Inflammatory macrophage treated with lipopolysaccharide for 4 hours (primary cell): ENCODE measurements at regions not wholly inside any gene's neighbourhood (a gene's known extent, or its start where the extent isn't known, plus 50 kb on each side); places are given as distances from the start of the nearest gene placed in this dataset.

ENCODE experiments used
- DNase-seq: peaks from one replicate; pipeline ENCODE4 v3.0.0-alpha.2; 2020

GRCh38 chr20:43305749-43306148 lies 116.0 kb upstream of the PTPRT start:
- DNase-seq, result no peak

DNA sequence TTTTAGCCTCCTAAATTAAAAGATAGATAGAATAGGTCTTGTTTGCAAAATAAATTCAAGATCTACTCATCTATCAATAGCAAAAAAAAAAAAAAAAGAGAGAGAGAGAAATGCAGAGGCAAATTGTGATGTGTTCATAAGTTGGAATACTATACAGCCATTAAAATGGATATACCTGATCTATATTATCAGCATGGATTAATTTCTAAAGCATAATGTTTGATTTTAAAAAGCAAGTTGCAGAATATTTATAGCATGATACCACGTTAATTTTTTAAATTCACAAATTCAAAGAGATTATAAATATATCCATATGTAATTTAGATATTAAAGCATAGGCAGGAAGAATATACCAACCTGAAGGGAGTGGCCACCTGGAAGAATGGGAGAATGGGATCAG lies 114.9 kb upstream of the PTPRT start:
- DNase-seq, result no peak

DNA sequence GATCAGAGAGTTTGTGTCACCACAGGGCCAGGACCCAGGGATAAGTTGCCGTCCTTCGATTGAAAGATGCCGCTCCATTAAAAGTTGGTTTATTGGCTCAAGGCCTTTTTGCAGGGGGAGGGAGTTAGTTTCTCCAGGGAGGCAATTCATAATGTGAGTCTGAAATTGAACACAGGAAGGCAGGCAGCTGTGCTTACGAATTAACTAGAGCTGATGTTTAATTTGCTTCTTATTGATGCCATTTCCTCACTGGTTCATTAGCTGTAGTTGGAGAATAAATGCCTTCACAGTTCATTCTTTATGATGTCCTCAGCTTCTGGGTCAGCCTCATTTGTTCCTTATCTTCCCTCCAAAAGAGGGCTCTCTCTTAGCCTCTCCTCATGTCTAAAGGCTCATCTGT lies 113.2 kb upstream of the PTPRT start:
- DNase-seq, result no peak

GRCh38 chr20:43300901-43301300 lies 111.2 kb upstream of the PTPRT start:
- DNase-seq, result no peak

DNA sequence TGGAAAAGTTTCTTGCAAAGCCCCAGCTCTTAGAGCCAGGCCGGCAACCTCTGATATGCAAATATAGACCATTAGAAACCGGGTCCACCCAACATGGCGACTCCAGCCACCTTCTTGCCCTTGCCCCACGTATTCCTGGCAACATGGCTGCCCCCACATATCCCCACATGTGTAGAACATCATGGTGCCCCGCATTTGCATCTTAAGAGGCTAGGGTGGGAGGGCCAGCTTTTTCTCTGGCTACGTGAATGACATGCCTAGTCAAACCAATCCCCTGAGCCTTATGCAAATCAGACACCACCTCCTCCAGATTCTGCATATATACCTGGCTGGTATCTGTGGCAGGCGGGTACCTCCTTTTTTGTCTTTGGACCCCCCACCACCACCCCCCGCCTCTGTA lies 106.1 kb upstream of the PTPRT start:
- DNase-seq, result no peak

- DNase-seq, result no peak
These were observed 105.6 kb upstream of the PTPRT start for GRCh38 chr20:43295263-43295662.

DNA sequence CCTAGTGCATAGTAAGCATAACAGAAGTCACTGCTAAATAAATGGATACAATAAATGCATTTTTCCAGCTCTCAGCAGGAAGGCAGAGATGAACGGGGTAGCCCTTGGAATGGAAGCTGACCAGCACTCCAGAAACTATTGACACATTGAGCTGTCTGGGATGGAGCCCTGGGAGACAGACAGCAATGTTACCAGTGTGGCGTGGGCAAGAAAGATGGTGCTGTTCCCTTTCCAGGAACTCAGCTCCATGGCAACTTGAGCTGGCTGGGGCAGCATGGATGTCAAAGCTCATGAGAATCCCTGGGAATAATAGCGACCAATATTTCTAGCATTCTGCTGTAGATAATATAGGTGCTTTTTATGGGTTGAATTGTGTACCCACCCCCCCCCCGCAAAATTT lies 104.3 kb upstream of the PTPRT start:
- DNase-seq, result no peak

DNA sequence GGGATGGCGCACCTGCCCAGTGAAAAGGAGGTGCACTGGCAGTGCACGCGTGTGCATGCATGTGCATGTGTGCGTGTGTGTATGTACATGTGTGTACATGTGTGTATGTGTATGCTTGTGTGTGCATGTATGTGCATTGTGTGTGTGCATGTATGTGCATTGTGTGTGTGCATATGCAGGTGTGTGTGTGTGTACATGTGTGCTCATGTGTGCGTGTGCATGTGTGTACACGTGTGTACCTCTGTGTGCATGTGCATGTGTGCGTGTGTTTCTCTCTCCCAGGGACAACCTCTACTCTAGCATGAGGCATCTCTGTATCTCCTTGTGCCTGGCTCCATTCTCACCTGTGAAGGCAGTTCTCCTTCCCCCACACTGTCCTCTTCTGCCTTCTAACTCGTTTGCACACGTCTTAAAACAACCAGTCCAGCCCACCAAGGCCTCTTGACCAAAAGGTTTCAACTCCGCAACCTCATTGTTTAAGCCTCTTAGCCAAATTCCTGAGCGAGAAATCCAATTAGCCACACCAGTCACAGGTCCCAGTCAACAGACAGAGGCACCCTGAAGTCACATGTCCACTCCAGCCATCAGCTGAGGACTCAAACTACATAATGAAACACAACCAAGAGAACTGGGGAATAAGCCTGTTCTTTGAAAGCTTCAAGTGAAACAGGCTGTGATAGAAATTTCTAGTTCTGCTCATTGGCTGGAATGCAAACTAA lies 103.5 kb upstream of the PTPRT start:
- no peak for DNase-seq

DNA sequence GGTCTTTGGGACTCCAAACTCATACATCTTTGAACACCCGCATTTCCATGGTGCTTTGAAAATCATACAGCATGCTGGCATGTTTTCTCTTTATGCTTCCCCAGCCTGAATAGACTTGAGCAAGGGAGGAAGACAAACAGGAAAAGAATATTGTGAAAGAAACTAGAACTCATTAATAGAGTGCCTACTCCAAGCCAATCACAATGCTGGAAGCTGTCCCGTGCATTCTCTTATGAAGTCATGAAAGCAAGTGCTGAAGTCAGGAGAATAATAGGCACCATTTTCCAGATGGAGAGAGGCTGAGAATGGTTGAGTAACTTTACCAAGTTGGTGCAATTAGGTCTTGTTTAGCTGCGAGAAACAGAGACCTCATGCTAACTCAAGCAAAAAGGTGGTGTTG lies 102.5 kb upstream of the PTPRT start:
- DNase-seq, result no peak

DNA sequence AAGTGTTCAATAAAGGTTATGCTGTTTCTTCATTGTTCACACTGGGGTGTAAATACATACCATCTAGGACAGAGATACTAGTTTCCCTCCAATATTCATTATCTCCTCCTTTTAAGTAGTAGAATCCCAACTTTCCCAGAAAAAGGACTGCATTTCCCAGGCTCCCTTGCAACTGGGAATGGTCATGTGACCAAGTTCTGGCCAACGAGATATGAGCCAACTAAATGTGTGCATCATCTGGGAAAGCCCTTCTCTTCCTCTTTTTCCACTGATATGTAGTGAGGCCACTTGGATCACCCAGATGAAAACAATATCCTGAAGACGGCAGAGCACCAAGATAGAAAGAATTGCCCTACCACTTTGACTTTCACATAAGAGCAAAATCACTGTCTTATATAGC lies 97.9 kb upstream of the PTPRT start:
- no peak for DNase-seq

DNA sequence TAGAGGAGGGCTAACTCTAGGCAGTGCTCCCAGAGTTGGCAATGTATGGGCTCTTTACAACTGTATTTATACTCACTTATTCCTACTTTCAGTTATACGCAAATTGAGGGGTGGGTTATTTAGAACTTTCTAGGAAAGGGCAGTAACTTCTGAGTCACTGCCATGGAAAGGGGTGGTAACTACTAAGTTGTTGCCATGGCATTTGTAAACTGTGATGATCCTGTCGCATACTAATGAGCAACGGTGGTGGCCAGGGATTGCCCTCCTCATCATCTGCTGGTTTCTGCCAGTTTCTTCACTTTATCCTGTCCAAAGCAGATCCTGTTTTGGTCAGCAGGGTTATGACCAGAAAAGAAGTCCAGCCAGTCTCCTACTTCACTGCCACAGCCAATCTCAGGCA lies 95.5 kb upstream of the PTPRT start:
- DNase-seq, result no peak

DNA sequence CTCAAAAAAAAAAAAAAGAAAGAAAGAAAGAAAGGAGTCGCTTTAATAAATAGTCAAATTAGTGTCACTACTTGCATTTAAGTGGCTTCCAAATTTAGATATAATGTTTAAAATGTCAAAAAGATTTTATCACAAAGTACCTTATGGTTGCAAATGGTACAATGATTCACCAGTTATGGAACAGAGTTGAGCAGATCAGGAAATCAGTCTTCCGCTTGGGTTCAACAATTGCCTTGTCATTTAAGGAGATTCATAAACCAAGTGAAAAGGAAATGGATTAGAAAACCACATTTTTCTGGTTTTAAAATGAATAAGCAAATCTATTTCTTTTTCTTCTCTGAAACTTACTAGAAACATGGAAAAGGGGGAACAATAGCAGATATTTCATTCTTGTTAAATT lies 94.8 kb upstream of the PTPRT start:
- DNase-seq, result no peak

- DNase-seq, result no peak
These were observed 93.4 kb upstream of the PTPRT start for GRCh38 chr20:43283126-43283525.

DNA sequence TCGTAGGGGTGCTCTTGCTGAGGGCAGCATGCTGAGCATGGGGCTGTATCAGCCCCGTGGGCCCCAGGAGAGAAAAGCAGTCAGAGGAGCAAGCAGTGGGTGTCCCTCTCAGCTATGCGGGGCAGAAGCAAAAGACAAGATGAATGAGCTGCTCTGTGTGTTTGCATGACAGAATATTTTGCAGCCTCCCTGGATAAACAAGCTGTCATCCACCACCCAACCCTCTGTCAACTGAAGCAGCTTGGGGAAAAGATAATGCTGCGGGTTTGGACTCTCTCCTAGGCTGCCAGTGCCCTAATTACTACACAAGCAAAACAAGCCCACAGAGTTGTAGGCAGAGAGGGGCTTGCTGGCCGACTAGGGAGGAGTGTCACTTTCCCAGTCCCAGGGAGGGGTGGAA lies 82.3 kb upstream of the PTPRT start:
- DNase-seq, result no peak

DNA sequence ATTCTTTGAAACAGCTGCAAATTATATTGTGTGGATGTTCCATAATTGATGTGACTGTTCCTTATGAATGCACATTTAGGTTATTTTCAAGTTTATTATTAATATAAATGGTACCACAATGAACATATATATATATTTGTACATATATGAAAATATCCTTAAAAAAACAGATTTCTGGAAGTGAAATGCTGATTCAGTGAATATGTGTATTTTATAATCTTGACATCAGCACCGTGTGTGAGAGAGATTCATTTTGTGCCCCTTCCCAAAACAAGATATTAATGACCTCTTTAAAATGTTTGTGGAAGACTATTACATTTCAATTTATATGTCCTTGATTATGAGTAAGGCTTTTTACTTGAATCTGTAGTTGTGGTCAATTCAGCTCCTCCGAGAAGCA lies 75.7 kb upstream of the PTPRT start:
- no peak for DNase-seq

DNA sequence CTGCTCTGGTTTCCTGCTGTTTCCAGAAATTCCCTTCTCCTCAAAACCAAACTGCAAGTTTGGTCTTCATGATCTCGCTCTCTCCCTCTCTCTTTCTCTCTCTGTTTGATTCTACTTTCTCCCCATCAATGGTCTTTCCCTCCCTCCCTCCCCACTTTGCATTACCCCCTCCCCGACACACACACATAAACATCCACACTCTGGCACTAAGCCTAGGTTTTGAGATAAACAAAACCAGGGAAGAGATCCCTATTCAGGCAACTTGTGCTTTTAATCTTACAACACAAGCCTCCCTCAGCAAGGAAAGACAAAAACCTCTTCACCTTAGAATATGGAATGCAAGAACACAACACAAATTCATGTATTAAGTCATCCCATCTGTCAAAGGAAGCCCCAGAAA lies 73.5 kb upstream of the PTPRT start:
- DNase-seq, result no peak

- DNase-seq, result no peak
These were observed 72.6 kb upstream of the PTPRT start for GRCh38 chr20:43262341-43262740.

- no peak for DNase-seq
These were observed 66.2 kb upstream of the PTPRT start for GRCh38 chr20:43255877-43256276.

DNA sequence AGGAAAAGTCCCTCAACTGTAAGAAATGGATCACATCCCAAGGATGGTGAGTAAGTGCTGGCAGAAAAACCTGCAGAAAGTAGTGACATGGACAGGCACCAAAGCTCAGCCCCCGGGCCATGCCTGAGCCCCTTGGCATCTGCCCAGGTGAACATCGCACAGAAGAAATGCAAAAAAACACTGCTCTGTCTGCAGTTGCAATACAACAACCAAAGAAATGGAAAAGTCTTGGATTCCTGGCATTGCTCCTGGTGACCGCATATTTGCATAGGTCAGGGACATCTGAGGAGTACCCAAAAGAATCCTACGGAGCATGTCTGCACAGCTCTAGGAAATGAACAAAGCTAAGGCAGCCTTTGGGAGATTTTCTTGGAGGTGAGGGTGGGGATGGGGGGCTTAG lies 63.1 kb upstream of the PTPRT start:
- DNase-seq, result no peak

GRCh38 chr20:43248341-43248740 lies 58.6 kb upstream of the PTPRT start:
- DNase-seq, result no peak

DNA sequence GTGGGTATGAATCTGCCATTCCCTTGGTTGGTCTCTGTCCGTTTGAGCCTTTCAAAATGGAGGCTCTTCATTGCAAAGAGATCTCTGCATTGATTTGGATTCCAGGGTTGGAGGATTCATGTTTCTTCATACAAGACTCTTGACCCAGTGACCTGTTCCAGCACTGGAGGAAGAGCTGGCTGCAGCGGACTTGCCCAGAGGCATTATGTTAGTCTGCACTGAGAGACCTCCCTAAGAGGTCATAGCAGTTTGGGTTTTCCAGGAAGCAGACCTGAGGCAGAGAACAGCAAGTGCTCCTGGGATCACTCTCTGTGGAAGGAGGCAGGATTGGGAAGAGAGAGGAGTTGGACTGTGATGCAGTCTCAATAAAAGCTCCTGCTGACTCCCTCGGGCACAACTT lies 57.7 kb upstream of the PTPRT start:
- DNase-seq, result no peak

GRCh38 chr20:43244647-43245046 lies 54.9 kb upstream of the PTPRT start:
- DNase-seq, result no peak

- DNase-seq, result no peak
These were observed 54.1 kb upstream of the PTPRT start for GRCh38 chr20:43243672-43244269.

DNA sequence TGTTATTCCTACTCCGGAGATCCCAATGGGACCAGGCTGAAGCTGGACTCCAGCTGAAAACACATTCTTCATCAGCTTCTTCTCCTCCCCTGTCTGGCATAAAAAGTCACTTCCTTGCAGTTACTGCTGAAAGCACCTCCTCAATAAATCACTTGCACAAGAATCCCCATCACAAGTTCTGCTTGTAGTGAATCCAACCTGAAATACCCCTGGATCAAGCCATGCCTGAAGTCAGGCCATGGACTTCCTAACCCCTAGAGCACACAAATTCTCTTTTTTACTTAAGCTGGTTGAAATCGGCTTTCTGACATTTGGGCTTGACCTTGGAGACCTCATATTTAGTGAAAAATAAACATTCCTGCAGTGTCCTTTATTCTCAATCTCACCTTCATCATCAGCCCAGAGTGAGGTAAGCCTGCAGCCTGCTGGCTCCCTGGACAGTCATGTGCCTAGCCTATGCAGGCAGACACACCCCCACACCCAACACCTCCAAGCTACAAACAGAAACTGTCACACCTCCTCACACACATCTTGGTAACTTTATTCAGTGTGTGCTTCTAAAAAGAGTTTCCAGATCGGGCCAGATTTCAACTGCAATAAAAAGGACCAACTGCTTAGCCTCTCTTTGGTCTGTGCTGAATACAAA lies 51.5 kb upstream of the PTPRT start:
- no peak for DNase-seq
